HG03558 (cell line): ENCODE measurements at regions not wholly inside any gene's neighbourhood (a gene's known extent, or its start where the extent isn't known, plus 50 kb on each side); places are given as distances from the start of the nearest gene placed in this dataset.

Experiments used
- ATAC-seq: cut with Tn5 transposase; IDR thresholded peaks from one replicate; pipeline ENCODE4 v1.9.1; 2021; ENCODE audit warnings: moderate number of reproducible peaks; ENCODE audit not compliant: unreplicated experiment; ENCODE audit errors: extremely low read depth

GRCh38 chr3:30253832-30254231, 352.6 kb upstream of the TGFBR2 start:
- ATAC-seq: no peak

GRCh38 chr3:30256474-30256873, 349.9 kb upstream of the TGFBR2 start:
- no peak for ATAC-seq

GRCh38 chr3:30258426-30259392, 347.7 kb upstream of the TGFBR2 start:
- no peak for ATAC-seq

GRCh38 chr3:30259730-30260129, 346.7 kb upstream of the TGFBR2 start:
- no peak for ATAC-seq

- no peak for ATAC-seq
Measured at GRCh38 chr3:30260762-30261161, 345.6 kb upstream of the TGFBR2 start.

GRCh38 chr3:30263238-30263924, 343.0 kb upstream of the TGFBR2 start:
- ATAC-seq: no peak

GRCh38 chr3:30263925-30264313, 342.5 kb upstream of the TGFBR2 start:
- no peak for ATAC-seq

GRCh38 chr3:30266524-30266923, 339.9 kb upstream of the TGFBR2 start:
- ATAC-seq: no peak

- no peak for ATAC-seq
Measured at GRCh38 chr3:30268288-30268687, 338.1 kb upstream of the TGFBR2 start.

- ATAC-seq: no peak
Measured at GRCh38 chr3:30269751-30270445, 336.5 kb upstream of the TGFBR2 start.

GRCh38 chr3:30271781-30272180, 334.6 kb upstream of the TGFBR2 start:
- ATAC-seq: no peak

GRCh38 chr3:30273304-30274072, 332.9 kb upstream of the TGFBR2 start:
- no peak for ATAC-seq

GRCh38 chr3:30277494-30277893, 328.9 kb upstream of the TGFBR2 start:
- no peak for ATAC-seq

GRCh38 chr3:30281526-30281925, 324.9 kb upstream of the TGFBR2 start:
- ATAC-seq: no peak

GRCh38 chr3:30282154-30282696, 324.2 kb upstream of the TGFBR2 start:
- no peak for ATAC-seq

- no peak for ATAC-seq
Measured at GRCh38 chr3:30285188-30286006, 321.0 kb upstream of the TGFBR2 start.

GRCh38 chr3:30286007-30286669, 320.3 kb upstream of the TGFBR2 start:
- no peak for ATAC-seq

GRCh38 chr3:30286811-30287210, 319.6 kb upstream of the TGFBR2 start:
- ATAC-seq: no peak

- no peak for ATAC-seq
Measured at GRCh38 chr3:30288830-30289229, 317.6 kb upstream of the TGFBR2 start.
